Panc1 (cell line): ENCODE measurements at regions not wholly inside any gene's neighbourhood (a gene's known extent, or its start where the extent isn't known, plus 50 kb on each side); places are given as distances from the start of the nearest gene placed in this dataset.

Source experiments
- POLR2AphosphoS5 ChIP-seq: IDR thresholded peaks from 2 replicates; pipeline ENCODE4 v1.6.1; 2012; ENCODE audit warnings: mild to moderate bottlenecking, low read depth, low read length, moderate library complexity
- SIN3A ChIP-seq: IDR thresholded peaks from 2 replicates; pipeline ENCODE4 v1.6.1; 2012; ENCODE audit warnings: low read depth, mild to moderate bottlenecking, low read length, moderate library complexity, borderline replicate concordance; ENCODE audit not compliant: insufficient read depth

- TF ChIP-seq POLR2AphosphoS5 (no peak), SIN3A (no peak)
Observed at GRCh38 chr14:48546996-48547395, 871.6 kb upstream of the MDGA2 start.
